HepG2 (cell line): ENCODE measurements at regions not wholly inside any gene's neighbourhood (a gene's known extent, or its start where the extent isn't known, plus 50 kb on each side); places are given as distances from the start of the nearest gene placed in this dataset.

Experiments used
- CHD4 ChIP-seq: fragments of 200-600 bp; sonication (generic); IDR thresholded peaks from 2 replicates; pipeline ENCODE4 v1.7.0; 2017; ENCODE audit warnings: mild to moderate bottlenecking, low read length, borderline replicate concordance
- GABPB1 ChIP-seq: IDR thresholded peaks from 2 replicates; pipeline ENCODE4 v1.6.1; 2016; ENCODE audit warnings: mild to moderate bottlenecking, missing genetic modification reagents, moderate library complexity, missing compliant biosample characterization
- NFE2 ChIP-seq: sonication (generic); formaldehyde crosslinking; IDR thresholded peaks from 2 replicates; pipeline ENCODE4 v1.4.0; 2020; ENCODE audit warnings: missing genetic modification reagents
- PHF20 ChIP-seq: sonication (generic); formaldehyde crosslinking; IDR thresholded peaks from 2 replicates; pipeline ENCODE4 v1.5.0; 2020; ENCODE audit warnings: mild to moderate bottlenecking, missing genetic modification reagents
- RBAK ChIP-seq: sonication (generic); formaldehyde crosslinking; IDR thresholded peaks from 2 replicates; pipeline ENCODE4 v1.5.1; 2020; ENCODE audit warnings: mild to moderate bottlenecking, missing genetic modification reagents
- SP1 ChIP-seq, 2 experiments: fragments of 450-650 bp in 1 of 2; sonication (generic) in 1 of 2; formaldehyde crosslinking in 1 of 2; IDR thresholded peaks; 2 replicates each; pipeline versions ENCODE4 v1.4.0 to v1.6.1; 2016 to 2020; ENCODE audit warnings: missing genetic modification reagents in 1 of 2
- TAF1 ChIP-seq: sonication (generic); formaldehyde crosslinking; IDR thresholded peaks from 2 replicates; pipeline ENCODE4 v1.4.0; 2020; ENCODE audit warnings: missing genetic modification reagents
- ZFP62 ChIP-seq: sonication (generic); formaldehyde crosslinking; IDR thresholded peaks from 2 replicates; pipeline ENCODE4 v1.4.0; 2020; ENCODE audit warnings: missing genetic modification reagents
- ZNF253 ChIP-seq: sonication (generic); formaldehyde crosslinking; IDR thresholded peaks from 2 replicates; pipeline ENCODE4 v1.8.0; 2022; ENCODE audit warnings: mild to moderate bottlenecking, missing genetic modification reagents, borderline replicate concordance
- TF ChIP-seq, protein P1 (sequence below): sonication (generic); formaldehyde crosslinking; IDR thresholded peaks from 2 replicates; pipeline ENCODE4 v1.4.0; 2020; ENCODE audit warnings: missing genetic modification reagents
- TF ChIP-seq, protein P2 (sequence below): sonication (generic); formaldehyde crosslinking; IDR thresholded peaks from 2 replicates; pipeline ENCODE4 v1.5.0; 2020; ENCODE audit warnings: mild to moderate bottlenecking, missing genetic modification reagents, moderate library complexity
- TF ChIP-seq, protein P3 (sequence below): sonication (generic); formaldehyde crosslinking; IDR thresholded peaks from 2 replicates; pipeline ENCODE4 v1.4.0; 2020; ENCODE audit warnings: missing genetic modification reagents
- TF ChIP-seq, protein P4 (sequence below): sonication (generic); formaldehyde crosslinking; IDR thresholded peaks from 2 replicates; pipeline ENCODE4 v1.4.0; 2020; ENCODE audit warnings: low read depth, mild to moderate bottlenecking, missing genetic modification reagents

DNA sequence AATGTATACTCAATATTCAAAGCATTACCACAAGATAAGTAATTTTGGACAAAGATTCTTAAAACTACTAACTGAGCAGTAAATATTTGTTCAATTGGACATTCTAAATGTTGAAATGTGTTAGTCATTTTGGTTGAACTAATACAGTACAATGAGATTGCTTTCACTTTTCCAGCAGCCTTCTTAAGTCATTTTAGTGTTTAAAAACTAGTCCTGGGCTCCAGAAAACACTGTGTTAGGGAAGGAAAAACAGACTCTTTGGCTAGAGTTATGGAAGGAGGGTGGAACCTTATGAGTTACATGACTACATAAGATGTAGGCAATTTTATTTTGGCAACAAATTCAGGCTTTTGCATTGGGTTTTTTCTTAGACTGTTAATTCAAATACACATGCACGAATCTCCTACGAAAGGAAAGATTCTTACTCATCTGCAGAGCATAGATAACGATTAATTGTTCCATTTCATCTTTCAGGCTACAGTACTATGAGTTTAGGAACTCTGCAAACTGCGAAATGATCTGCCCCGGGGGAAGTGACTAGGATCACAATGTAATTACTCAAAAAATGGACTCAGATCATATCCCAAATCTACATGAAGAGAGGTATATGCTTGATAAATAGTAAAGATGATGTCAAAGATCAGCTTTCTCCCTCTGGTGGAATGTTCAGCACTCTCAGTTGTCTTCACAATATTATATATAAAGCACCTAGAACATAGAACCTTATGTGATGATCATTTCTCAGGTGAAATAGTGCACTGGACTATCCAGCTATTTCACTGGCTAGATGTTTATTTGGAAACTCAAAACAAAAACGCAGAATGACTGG lies 492.8 kb upstream of the MDFIC2 start:
- TF ChIP-seq, protein P1, sequence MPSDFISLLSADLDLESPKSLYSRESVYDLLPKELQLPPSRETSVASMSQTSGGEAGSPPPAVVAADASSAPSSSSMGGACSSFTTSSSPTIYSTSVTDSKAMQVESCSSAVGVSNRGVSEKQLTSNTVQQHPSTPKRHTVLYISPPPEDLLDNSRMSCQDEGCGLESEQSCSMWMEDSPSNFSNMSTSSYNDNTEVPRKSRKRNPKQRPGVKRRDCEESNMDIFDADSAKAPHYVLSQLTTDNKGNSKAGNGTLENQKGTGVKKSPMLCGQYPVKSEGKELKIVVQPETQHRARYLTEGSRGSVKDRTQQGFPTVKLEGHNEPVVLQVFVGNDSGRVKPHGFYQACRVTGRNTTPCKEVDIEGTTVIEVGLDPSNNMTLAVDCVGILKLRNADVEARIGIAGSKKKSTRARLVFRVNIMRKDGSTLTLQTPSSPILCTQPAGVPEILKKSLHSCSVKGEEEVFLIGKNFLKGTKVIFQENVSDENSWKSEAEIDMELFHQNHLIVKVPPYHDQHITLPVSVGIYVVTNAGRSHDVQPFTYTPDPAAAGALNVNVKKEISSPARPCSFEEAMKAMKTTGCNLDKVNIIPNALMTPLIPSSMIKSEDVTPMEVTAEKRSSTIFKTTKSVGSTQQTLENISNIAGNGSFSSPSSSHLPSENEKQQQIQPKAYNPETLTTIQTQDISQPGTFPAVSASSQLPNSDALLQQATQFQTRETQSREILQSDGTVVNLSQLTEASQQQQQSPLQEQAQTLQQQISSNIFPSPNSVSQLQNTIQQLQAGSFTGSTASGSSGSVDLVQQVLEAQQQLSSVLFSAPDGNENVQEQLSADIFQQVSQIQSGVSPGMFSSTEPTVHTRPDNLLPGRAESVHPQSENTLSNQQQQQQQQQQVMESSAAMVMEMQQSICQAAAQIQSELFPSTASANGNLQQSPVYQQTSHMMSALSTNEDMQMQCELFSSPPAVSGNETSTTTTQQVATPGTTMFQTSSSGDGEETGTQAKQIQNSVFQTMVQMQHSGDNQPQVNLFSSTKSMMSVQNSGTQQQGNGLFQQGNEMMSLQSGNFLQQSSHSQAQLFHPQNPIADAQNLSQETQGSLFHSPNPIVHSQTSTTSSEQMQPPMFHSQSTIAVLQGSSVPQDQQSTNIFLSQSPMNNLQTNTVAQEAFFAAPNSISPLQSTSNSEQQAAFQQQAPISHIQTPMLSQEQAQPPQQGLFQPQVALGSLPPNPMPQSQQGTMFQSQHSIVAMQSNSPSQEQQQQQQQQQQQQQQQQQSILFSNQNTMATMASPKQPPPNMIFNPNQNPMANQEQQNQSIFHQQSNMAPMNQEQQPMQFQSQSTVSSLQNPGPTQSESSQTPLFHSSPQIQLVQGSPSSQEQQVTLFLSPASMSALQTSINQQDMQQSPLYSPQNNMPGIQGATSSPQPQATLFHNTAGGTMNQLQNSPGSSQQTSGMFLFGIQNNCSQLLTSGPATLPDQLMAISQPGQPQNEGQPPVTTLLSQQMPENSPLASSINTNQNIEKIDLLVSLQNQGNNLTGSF (CRISPR knock-in tag): no peak
- TF ChIP-seq SP1 (IDR thresholded peaks at IDR 0.05) (no peak), SP1 (CRISPR knock-in tag; IDR thresholded peaks at IDR 0.05) (no peak), ZFP62 (CRISPR knock-in tag) (no peak), TAF1 (CRISPR knock-in tag) (no peak), CHD4 (no peak), NFE2 (no peak), GABPB1 (CRISPR knock-in tag) (no peak), RBAK (CRISPR knock-in tag) (no peak), PHF20 (CRISPR knock-in tag) (no peak), ZNF253 (CRISPR knock-in tag) (no peak)
- TF ChIP-seq, protein P2, sequence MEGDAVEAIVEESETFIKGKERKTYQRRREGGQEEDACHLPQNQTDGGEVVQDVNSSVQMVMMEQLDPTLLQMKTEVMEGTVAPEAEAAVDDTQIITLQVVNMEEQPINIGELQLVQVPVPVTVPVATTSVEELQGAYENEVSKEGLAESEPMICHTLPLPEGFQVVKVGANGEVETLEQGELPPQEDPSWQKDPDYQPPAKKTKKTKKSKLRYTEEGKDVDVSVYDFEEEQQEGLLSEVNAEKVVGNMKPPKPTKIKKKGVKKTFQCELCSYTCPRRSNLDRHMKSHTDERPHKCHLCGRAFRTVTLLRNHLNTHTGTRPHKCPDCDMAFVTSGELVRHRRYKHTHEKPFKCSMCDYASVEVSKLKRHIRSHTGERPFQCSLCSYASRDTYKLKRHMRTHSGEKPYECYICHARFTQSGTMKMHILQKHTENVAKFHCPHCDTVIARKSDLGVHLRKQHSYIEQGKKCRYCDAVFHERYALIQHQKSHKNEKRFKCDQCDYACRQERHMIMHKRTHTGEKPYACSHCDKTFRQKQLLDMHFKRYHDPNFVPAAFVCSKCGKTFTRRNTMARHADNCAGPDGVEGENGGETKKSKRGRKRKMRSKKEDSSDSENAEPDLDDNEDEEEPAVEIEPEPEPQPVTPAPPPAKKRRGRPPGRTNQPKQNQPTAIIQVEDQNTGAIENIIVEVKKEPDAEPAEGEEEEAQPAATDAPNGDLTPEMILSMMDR: no peak
- TF ChIP-seq, protein P3, sequence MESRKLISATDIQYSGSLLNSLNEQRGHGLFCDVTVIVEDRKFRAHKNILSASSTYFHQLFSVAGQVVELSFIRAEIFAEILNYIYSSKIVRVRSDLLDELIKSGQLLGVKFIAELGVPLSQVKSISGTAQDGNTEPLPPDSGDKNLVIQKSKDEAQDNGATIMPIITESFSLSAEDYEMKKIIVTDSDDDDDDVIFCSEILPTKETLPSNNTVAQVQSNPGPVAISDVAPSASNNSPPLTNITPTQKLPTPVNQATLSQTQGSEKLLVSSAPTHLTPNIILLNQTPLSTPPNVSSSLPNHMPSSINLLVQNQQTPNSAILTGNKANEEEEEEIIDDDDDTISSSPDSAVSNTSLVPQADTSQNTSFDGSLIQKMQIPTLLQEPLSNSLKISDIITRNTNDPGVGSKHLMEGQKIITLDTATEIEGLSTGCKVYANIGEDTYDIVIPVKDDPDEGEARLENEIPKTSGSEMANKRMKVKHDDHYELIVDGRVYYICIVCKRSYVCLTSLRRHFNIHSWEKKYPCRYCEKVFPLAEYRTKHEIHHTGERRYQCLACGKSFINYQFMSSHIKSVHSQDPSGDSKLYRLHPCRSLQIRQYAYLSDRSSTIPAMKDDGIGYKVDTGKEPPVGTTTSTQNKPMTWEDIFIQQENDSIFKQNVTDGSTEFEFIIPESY: no peak
- TF ChIP-seq, protein P4, sequence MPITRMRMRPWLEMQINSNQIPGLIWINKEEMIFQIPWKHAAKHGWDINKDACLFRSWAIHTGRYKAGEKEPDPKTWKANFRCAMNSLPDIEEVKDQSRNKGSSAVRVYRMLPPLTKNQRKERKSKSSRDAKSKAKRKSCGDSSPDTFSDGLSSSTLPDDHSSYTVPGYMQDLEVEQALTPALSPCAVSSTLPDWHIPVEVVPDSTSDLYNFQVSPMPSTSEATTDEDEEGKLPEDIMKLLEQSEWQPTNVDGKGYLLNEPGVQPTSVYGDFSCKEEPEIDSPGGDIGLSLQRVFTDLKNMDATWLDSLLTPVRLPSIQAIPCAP (CRISPR knock-in tag): no peak
